Esophagus squamous epithelium (tissue), 5 donors: ENCODE measurements at regions not wholly inside any gene's neighbourhood (a gene's known extent, or its start where the extent isn't known, plus 50 kb on each side); places are given as distances from the start of the nearest gene placed in this dataset.

Source experiments
- DNase-seq: peaks from one replicate; lab custom pipeline; 2025; lab: John Stamatoyannopoulos, UW
- H3K27ac ChIP-seq, 4 donors: fragments of 200-600 bp; sonication (generic); one replicate each; pipeline ENCODE4 v1.5.1; 2016 to 2019; ENCODE audit warnings: mild to moderate bottlenecking in 1 of 4
- H3K27me3 ChIP-seq, 4 donors: fragments of 200-600 bp; sonication (generic); 1 replicate in 3 of 4; 2 replicates in 1 of 4; pipeline versions ENCODE4 v1.5.1 to v1.6.0; 2017 to 2021; ENCODE audit warnings: antibody characterized with exemption in 1 of 4
- H3K36me3 ChIP-seq, 3 donors: fragments of 200-600 bp; sonication (generic); one replicate each; pipeline ENCODE4 v1.5.1; 2016 to 2019
- H3K4me1 ChIP-seq, 3 donors: fragments of 200-600 bp; sonication (generic); one replicate each; pipeline ENCODE4 v1.5.1; 2017 to 2019
- H3K4me3 ChIP-seq, 4 donors: fragments of 200-600 bp; sonication (generic); 1 replicate in 3 of 4; 2 replicates in 1 of 4; pipeline ENCODE4 v1.5.1; 2016 to 2019; ENCODE audit warnings: mild to moderate bottlenecking in 2 of 4, moderate library complexity in 1 of 4
- H3K9me3 ChIP-seq, 3 donors: fragments of 200-600 bp; sonication (generic); one replicate each; pipeline ENCODE4 v1.5.1; 2016 to 2019
- POLR2A ChIP-seq, 4 donors: fragments of 450-650 bp; IDR thresholded peaks; one replicate each; pipeline ENCODE4 v1.6.1; 2017; ENCODE audit warnings: antibody characterized with exemption in 4 of 4, mild to moderate bottlenecking in 4 of 4, moderate library complexity in 3 of 4
- WGBS, 2 donors: methylation state at CpG; one replicate each; pipeline ENCODE4 v1.1.5; 2018; 5-methylcytosine and 5-hydroxymethylcytosine counted together
- intact Hi-C: fragments of 100-400 bp; cut with DNase I; formaldehyde crosslinking; loops from one replicate; pipeline ENCODE4 v1.15.0; 2022
- TF ChIP-seq, protein P1 (sequence below), 6 experiments: fragments of 450-650 bp in 4 of 6; fragments of 200-600 bp in 2 of 6; sonication (generic) in 2 of 6; IDR thresholded peaks; one replicate each; pipeline ENCODE4 v1.5.1; 2016 to 2019; ENCODE audit warnings: antibody characterized with exemption in 6 of 6, mild to moderate bottlenecking in 4 of 6, moderate library complexity in 4 of 6
- donor health status: DM: yes; HTN: yes; CAD: no.

GRCh38 chr3:146306656-146307455 is 56.0 kb upstream of the PLSCR4 start:
- no peaks in the 10 kb centered on the region for H3K9me3 ChIP-seq
- TF ChIP-seq POLR2A (IDR thresholded peaks at IDR 0.05): no peak
- TF ChIP-seq, protein P1, sequence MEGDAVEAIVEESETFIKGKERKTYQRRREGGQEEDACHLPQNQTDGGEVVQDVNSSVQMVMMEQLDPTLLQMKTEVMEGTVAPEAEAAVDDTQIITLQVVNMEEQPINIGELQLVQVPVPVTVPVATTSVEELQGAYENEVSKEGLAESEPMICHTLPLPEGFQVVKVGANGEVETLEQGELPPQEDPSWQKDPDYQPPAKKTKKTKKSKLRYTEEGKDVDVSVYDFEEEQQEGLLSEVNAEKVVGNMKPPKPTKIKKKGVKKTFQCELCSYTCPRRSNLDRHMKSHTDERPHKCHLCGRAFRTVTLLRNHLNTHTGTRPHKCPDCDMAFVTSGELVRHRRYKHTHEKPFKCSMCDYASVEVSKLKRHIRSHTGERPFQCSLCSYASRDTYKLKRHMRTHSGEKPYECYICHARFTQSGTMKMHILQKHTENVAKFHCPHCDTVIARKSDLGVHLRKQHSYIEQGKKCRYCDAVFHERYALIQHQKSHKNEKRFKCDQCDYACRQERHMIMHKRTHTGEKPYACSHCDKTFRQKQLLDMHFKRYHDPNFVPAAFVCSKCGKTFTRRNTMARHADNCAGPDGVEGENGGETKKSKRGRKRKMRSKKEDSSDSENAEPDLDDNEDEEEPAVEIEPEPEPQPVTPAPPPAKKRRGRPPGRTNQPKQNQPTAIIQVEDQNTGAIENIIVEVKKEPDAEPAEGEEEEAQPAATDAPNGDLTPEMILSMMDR (IDR thresholded peaks at IDR 0.05): no peak
- DNase-seq: no peak
- no peak overlapping the region for H3K4me3 ChIP-seq
- intact Hi-C loops: no loop called here
- H3K4me1 ChIP-seq: peaks cover 0 to 13% (median 5%) of the 10 kb centered on the region in 3 donors
- H3K27ac ChIP-seq: no peak overlapping the region
- H3K36me3 ChIP-seq: no peaks in the 10 kb centered on the region
- 80% methylated on average over 7 of the region's 7 CpGs for WGBS, 2 donors
- no peaks in the 10 kb centered on the region for H3K27me3 ChIP-seq

DNA sequence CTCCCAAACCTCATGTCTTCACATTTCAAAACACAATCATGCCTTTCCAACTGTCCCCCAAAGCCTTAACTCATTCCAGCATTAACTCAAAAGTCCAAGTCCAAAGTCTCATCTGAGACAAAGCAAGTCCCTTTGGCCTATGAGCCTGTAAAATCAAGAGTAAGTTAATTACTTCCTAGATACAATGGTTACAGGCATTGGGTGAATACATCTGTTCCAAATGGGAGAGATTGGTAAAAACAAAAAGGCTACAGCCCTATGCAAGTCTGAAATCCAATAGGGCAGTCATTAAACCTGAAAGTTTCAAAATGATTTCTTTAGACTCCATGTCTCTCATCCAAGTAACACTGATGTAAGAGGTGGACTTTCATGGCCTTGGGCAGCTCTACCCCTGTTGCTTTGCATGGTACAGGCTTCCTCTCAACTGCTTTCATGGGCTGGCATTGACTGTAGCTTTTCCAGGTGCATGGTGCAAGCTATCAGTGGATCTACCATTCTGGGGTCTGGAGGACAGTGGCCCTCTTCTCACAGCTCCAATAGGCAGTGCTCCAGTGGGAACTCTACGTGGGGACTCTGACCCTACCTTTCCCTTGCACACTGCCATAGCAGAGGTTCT is 55.0 kb upstream of the PLSCR4 start:
- peaks cover 0 to 13% (median 5%) of the 10 kb centered on the region in 3 donors for H3K4me1 ChIP-seq
- no peak overlapping the region for H3K4me3 ChIP-seq
- 80 to 83% methylated on average over 1 of the region's 1 CpG for WGBS, 2 donors
- no peak for DNase-seq
- H3K27ac ChIP-seq: no peak overlapping the region
- no peaks in the 10 kb centered on the region for H3K9me3 ChIP-seq
- H3K27me3 ChIP-seq: no peaks in the 10 kb centered on the region
- intact Hi-C loops: no loop called here
- TF ChIP-seq, protein P1 (IDR thresholded peaks at IDR 0.05): no peak
- no peak for TF ChIP-seq POLR2A (IDR thresholded peaks at IDR 0.05)
- H3K36me3 ChIP-seq: no peaks in the 10 kb centered on the region

- Histone ChIP-seq H3K9me3 (no peaks in the 10 kb centered on the region), H3K36me3 (no peaks in the 10 kb centered on the region), H3K27me3 (no peaks in the 10 kb centered on the region), H3K4me3 (no peak overlapping the region), H3K4me1 (peaks cover 0 to 12% (median 8%) of the 10 kb centered on the region in 3 donors), H3K27ac (no peak overlapping the region)
- no peak for DNase-seq
- TF ChIP-seq, protein P1 (IDR thresholded peaks at IDR 0.05): no peak
- TF ChIP-seq POLR2A (IDR thresholded peaks at IDR 0.05): no peak
- 100% methylated on average over 1 of the region's 1 CpG; no CpG with 5 or more reads in 1 of the 2 donors for WGBS, 2 donors
- intact Hi-C loops: no loop called here
Observed at GRCh38 chr3:146300768-146301167, 49.9 kb upstream of the PLSCR4 start.
